ENCODE measurements at regions not wholly inside any gene's neighbourhood (a gene's known extent, or its start where the extent isn't known, plus 50 kb on each side); places are given as distances from the start of the nearest gene placed in this dataset.

GRCh38 chr1:182299728-182300616, 91.6 kb downstream of the GLUL start (continued):
- no peak for TF ChIP-seq RERE (CRISPR knock-in tag; IDR thresholded peaks at IDR 0.05; ENCODE audit: borderline replicate concordance)
- TF ChIP-seq SRSF1 (IDR thresholded peaks at IDR 0.05; ENCODE audit: low read depth, low read length): no peak
- peak; percentile 60; the same call in 1 of the 2 replicates for TF ChIP-seq EHMT2 (IDR thresholded peaks at IDR 0.05)
- peak; percentile 74 for TF ChIP-seq TAF1 (IDR thresholded peaks at IDR 0.05; ENCODE audit: control insufficient read depth, extremely low read depth, insufficient read depth, low read length, severe bottlenecking)
- no peak for TF ChIP-seq POLR2AphosphoS2 (IDR thresholded peaks at IDR 0.05; ENCODE audit: low read length)
- TF ChIP-seq BHLHE40 (IDR thresholded peaks at IDR 0.05; ENCODE audit: low read length): peak; percentile 75; the same call in 1 of the 2 replicates
- TF ChIP-seq E2F3 (CRISPR knock-in tag; IDR thresholded peaks at IDR 0.05): no peak; the same call in 1 of the 2 replicates
- peak; percentile 99 for TF ChIP-seq NFRKB (IDR thresholded peaks at IDR 0.05; ENCODE audit: low read depth)
- no peak for TF ChIP-seq ZNF699 (CRISPR knock-in tag; IDR thresholded peaks at IDR 0.05; ENCODE audit: insufficient replicate concordance)
- no peak for TF ChIP-seq FOXP4 (CRISPR knock-in tag; IDR thresholded peaks at IDR 0.05; ENCODE audit: borderline replicate concordance)
- TF ChIP-seq HNRNPH1 (optimal IDR thresholded peaks at IDR 0.05; ENCODE audit: low read depth, low read length): no peak

Measured in K562 (cell line).